GM21723 (cell line): ENCODE measurements at regions not wholly inside any gene's neighbourhood (a gene's known extent, or its start where the extent isn't known, plus 50 kb on each side); places are given as distances from the start of the nearest gene placed in this dataset.
A peak's percentile ranks its signal among the peaks of the same experiment; 100 is the strongest.

Experiments
- ATAC-seq: cut with Tn5 transposase; IDR thresholded peaks from one replicate; pipeline ENCODE4 v1.9.1; 2021; ENCODE audit warnings: mild to moderate bottlenecking, moderate library complexity; ENCODE audit not compliant: unreplicated experiment

- no peak for ATAC-seq
Observed at GRCh38 chr20:39146394-39146793, 184.2 kb downstream of the DHX35 start.

DNA sequence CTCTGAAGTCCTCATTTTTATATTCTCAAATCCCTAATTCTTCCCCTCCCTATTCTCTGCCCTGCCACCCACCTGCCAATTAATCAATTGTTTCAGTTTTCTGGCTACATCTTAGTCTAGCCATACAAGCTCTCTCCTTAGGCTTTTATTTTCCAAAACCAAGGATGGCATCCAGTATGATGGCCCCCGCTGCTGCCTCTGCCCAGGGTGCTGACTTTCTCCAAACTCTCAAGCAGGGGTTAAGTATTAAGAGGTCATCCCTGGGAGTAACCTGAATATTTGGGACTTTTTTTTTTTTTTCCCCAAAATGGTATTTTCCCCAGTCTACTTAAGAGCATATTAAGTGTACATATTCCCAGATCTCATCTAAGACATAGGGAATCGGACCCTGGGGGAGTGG, 183.8 kb downstream of the DHX35 start:
- no peak for ATAC-seq

- ATAC-seq: no peak
Observed at GRCh38 chr20:39144757-39145156, 182.6 kb downstream of the DHX35 start.

DNA sequence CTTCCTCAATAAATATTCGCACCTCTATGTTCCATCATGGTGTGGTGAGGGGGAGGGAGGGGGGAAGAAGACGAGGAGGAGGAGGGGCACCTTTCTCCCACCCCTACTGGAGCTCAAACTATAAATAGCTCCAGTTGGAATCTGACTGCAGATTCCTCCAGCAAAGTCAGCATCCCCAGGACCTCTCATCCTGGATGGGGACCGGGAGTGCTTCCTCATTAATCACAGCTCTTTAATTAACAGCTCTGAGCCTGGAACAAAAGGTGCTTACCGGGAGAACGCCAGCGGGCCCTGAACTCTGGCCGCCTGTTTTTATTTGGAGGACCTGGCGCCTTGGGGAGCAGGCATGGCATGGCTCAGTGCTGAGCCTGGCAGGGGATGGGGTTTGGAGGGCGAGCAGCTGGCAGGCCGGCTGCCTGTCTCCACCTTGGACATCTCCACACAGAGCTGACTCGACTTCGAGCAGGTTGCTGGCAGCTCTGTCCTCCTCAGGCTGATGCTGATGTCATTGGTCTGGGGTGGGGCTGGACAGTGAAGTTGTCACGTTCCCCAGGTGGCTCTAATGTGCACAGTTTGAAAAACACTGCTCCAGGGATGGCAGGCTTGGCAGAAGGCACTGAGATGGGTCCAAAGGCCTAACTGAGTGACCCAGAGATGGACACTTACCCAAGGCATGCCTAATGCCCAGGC, 180.4 kb downstream of the DHX35 start:
- no peak for ATAC-seq

DNA sequence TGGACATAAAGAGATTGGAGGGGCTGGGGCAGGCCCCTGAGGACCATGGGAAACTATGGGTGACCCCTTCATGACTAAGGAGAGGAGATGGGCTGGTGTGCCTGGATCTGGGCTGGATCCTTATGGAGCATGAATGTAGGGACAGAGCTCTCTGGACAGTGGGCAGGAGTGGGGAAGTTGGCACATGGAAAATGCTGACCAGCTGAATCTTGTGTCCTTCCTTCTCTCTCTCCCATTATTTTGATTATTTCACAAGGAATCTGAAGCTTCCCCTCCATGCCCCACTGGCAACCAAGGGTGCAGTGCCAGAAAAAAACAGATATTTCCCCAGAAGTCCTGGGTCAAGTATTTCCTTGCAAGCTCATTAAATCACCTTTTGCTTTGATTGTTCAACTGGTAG, 175.2 kb downstream of the DHX35 start:
- ATAC-seq: no peak

- no peak for ATAC-seq
Observed at GRCh38 chr20:39136798-39137197, 174.7 kb downstream of the DHX35 start.

- ATAC-seq: no peak
Observed at GRCh38 chr20:39135885-39136544, 173.9 kb downstream of the DHX35 start.

DNA sequence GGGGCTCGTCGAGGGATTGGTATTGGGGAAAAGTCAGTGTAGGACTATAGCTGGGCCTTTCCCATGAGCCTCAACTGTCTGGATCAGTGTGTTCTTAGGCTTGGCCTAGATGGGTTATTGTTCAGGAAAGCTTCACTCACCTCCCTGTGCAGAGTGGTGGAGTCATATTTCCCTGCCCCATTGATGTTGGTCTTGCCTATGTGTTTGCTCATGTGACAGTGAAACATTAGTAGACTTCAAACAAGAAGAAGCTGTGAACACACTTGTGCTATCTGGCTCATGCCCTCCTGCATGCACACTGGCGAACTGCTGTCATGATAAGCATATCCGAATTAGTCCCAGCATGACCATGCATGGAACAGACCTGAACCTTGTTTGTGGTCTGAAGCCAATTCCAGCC, 171.1 kb downstream of the DHX35 start:
- no peak for ATAC-seq

GRCh38 chr20:39132511-39132910, 170.4 kb downstream of the DHX35 start:
- no peak for ATAC-seq

- ATAC-seq: no peak
Observed at GRCh38 chr20:39132093-39132492, 169.9 kb downstream of the DHX35 start.

GRCh38 chr20:39130627-39131026, 168.5 kb downstream of the DHX35 start:
- ATAC-seq: no peak

- ATAC-seq: no peak
Observed at GRCh38 chr20:39129523-39129922, 167.4 kb downstream of the DHX35 start.

- ATAC-seq: no peak
Observed at GRCh38 chr20:39124064-39124463, 161.9 kb downstream of the DHX35 start.

DNA sequence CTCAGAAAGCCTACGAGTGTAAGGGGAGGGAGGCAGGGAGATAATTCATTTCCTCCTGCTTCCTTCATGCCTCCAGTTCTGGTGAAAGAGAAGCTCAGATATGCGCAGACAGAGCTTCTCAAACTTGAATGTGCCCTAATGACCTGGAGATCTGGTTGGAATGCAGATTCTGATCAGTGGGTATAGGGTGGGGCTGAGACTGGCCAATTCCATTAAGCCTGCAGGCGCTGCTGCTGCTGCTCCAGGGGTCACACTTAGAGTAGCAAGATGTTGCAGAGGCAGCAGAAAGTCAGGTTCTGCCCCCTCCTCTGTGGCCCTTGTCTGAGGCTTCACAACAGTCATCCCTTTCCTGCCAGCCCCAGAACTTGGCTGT, 161.0 kb downstream of the DHX35 start:
- no peak for ATAC-seq

DNA sequence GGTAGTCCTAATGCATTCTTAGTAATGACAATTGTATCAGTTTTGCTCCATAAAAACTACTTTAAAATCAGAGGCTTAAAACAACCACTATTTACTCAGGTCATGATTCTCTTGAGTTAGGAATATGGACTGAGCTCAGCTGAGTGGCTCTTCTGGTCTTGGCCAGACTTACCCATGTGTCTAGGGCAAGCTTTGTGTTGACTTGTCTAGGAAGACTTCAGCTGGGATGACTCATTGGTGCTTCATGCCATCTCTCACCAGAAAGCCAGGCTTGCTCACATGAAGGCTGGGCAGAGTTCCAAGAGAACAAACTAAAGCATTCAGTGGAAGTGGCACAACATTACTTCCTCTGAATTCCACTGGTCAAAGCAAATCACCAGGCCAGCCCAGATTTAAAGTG, 155.3 kb downstream of the DHX35 start:
- ATAC-seq: no peak

DNA sequence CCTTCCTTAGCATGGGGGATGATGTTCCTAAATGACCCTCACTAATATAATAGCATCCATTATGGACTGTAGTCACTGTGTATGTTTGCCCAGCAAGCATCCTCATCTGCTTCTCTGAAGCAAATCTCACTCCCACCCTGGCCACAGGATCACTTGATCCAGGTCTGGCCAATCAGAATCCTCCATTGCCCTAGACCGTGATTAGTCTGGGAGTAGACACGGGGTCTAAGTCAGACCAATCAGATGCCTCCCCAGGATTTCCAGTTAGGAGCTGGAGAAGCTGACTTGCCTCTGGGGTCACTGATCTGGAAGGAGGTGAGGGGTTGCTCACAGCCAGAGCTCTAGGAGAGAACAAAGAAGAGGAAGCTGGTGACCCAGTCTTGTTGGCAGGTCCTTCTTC, 153.9 kb downstream of the DHX35 start:
- ATAC-seq: no peak

GRCh38 chr20:39112178-39112743, 150.1 kb downstream of the DHX35 start:
- ATAC-seq: peak; percentile 62

DNA sequence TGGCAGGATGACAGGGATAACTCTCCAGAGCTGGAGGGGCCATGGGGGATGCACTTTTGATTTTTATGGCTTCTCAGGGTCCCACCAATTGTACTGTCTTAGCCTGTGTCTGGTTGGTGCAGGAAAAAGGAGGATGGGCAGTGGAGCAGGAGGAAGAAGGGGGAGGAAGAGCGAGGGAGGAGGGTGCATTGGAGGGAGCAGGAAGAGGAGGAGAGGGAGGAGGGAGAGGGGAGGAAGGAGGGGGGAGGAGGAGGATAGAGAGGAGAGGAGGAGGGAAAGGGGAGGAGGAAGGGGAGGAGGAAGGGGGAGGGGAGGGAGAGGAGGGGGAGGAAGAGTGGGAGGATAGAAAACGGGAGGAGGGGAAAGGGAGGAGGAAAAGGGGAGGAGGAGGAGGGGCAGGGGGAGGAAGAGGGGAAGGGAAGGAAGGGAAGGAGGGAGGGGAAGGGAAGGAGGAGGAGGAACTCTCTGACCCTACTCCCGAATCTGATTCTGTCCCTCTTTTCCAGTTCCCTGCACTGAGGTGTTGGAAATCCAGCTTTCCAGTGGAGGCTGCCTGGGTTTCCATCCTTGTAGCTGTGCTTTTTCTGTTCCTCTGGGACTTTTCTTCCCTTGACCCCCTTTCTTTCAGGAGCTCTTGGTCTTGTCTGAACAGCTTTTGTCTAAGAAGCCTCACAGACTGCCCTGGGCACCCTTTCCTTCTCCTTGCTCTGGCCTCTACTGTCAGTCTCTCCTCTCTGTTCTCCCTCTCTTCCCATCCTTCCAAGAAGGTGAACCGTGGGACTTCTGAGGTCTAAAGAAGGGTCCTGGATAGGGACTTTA, 149.4 kb downstream of the DHX35 start:
- ATAC-seq: no peak

DNA sequence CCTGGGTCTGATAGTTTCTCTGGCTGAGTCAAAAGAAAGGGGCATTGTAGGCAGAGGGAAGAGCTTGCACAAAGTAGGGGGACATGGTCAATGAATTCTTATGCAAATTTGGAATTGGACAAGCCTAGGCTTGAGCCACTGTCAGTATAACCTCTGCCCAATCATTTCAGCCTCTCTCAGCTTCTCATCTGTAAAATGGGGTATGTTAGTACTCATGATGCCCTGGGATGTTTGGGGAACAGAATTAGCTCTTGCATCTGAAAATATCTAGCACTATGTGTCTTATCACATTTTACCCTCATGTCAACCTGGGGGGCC, 148.6 kb downstream of the DHX35 start:
- no peak for ATAC-seq

GRCh38 chr20:39109933-39110818, 148.0 kb downstream of the DHX35 start:
- no peak for ATAC-seq

DNA sequence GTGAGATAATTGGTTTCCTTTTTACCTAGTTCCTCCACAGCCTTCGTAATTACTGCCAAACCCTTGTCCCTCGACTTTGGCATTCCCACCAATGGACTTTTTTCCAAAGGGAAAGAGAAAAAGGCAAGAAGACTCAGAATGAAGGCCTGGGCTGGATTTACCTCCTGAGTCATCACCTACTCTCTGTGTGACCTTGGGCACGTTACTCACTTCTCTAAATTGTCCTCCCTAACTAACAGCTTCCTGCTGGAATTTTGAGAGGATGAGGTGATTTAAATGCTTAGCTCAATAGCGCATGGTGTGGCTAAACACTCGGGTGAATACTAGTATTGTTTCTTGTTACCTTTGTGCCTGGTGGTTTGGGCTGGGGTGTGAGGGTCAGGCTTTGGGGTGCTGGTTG, 146.6 kb downstream of the DHX35 start:
- no peak for ATAC-seq
